ENCODE measurements at regions not wholly inside any gene's neighbourhood (a gene's known extent, or its start where the extent isn't known, plus 50 kb on each side); places are given as distances from the start of the nearest gene placed in this dataset.
"Not testable (repeated sequence)": the region's sequence is repeated elsewhere in the genome, so short reads cannot be mapped to it uniquely, and the experiment has no call there.

GRCh38 chrX:4668802-4669536 lies 955.5 kb upstream of the PRKX start:
- no peak for DNase-seq

- no peak for DNase-seq
Observed at GRCh38 chrX:4663085-4663484, 949.6 kb upstream of the PRKX start.

GRCh38 chrX:4661771-4662170 lies 948.3 kb upstream of the PRKX start:
- DNase-seq, result no peak

- no peak for DNase-seq
Observed at GRCh38 chrX:4656419-4656818, 943.0 kb upstream of the PRKX start.

- no peak for DNase-seq
Observed at GRCh38 chrX:4655743-4656142, 942.3 kb upstream of the PRKX start.

GRCh38 chrX:4642114-4642513 lies 928.7 kb upstream of the PRKX start:
- no peak for DNase-seq

GRCh38 chrX:4638036-4638435 lies 924.6 kb upstream of the PRKX start:
- no peak for DNase-seq

GRCh38 chrX:4627414-4627813 lies 914.0 kb upstream of the PRKX start:
- DNase-seq, result peak; percentile 7

- no peak for DNase-seq
Observed at GRCh38 chrX:4622486-4623167, 909.2 kb upstream of the PRKX start.

- not testable (repeated sequence) for DNase-seq
Observed at GRCh38 chrX:4613651-4614050, 900.2 kb upstream of the PRKX start.

- DNase-seq, result peak; percentile 42
Observed at GRCh38 chrX:4588893-4589292, 875.4 kb upstream of the PRKX start.

- DNase-seq, result no peak
Observed at GRCh38 chrX:4588466-4588865, 875.0 kb upstream of the PRKX start.

- peak; percentile 22 for DNase-seq
Observed at GRCh38 chrX:4588056-4588455, 874.6 kb upstream of the PRKX start.

GRCh38 chrX:4579999-4580398 lies 866.5 kb upstream of the PRKX start:
- no peak for DNase-seq

- no peak for DNase-seq
Observed at GRCh38 chrX:4579480-4579879, 866.0 kb upstream of the PRKX start.

GRCh38 chrX:4572691-4573090 lies 859.2 kb upstream of the PRKX start:
- DNase-seq, result no peak

GRCh38 chrX:4570151-4570550 lies 856.7 kb upstream of the PRKX start:
- no peak for DNase-seq

- DNase-seq, result no peak
Observed at GRCh38 chrX:4560192-4560591, 846.7 kb upstream of the PRKX start.

GRCh38 chrX:4550018-4550417 lies 836.6 kb upstream of the PRKX start:
- no peak for DNase-seq

- DNase-seq, result peak; percentile 12
Observed at GRCh38 chrX:4547213-4547836, 833.9 kb upstream of the PRKX start.

GRCh38 chrX:4546178-4546577 lies 832.7 kb upstream of the PRKX start:
- not testable (repeated sequence) for DNase-seq

- no peak for DNase-seq
Observed at GRCh38 chrX:4528247-4528646, 814.8 kb upstream of the PRKX start.

GRCh38 chrX:4485912-4486311 lies 772.5 kb upstream of the PRKX start:
- DNase-seq, result no peak

GRCh38 chrX:4484266-4484665 lies 770.8 kb upstream of the PRKX start:
- no peak for DNase-seq
